ENCODE measurements at regions not wholly inside any gene's neighbourhood (a gene's known extent, or its start where the extent isn't known, plus 50 kb on each side); places are given as distances from the start of the nearest gene placed in this dataset.

GRCh38 chr2:199195927-199196502 lies 261.7 kb downstream of the SATB2 start (continued):
- TF ChIP-seq CDX4 (CRISPR knock-in tag; IDR thresholded peaks at IDR 0.05; ENCODE audit: borderline replicate concordance) (no peak), ZNF396 (CRISPR knock-in tag; IDR thresholded peaks at IDR 0.05; ENCODE audit: borderline replicate concordance) (no peak)

- H3K27me3 Mint-ChIP-seq (ENCODE audit: low read depth), result no peaks in the 10 kb centered on the region
- POLR2A ChIA-PET, result no interaction called here
- H3K9me3 Mint-ChIP-seq, result no peaks in the 10 kb centered on the region
- peaks cover 35% of the 10 kb centered on the region for H3K4me1 Mint-ChIP-seq
- TF ChIP-seq ZNF317 (CRISPR knock-in tag; IDR thresholded peaks at IDR 0.05; ENCODE audit: borderline replicate concordance, low read depth) (no peak), ZNF232 (CRISPR knock-in tag; IDR thresholded peaks at IDR 0.05) (no peak), EMX1 (CRISPR knock-in tag; IDR thresholded peaks at IDR 0.05) (no peak), HMGXB4 (CRISPR knock-in tag; IDR thresholded peaks at IDR 0.05) (no peak), RELA (CRISPR knock-in tag; IDR thresholded peaks at IDR 0.05; ENCODE audit: borderline replicate concordance) (no peak), ATF6 (CRISPR knock-in tag; IDR thresholded peaks at IDR 0.05) (no peak), PREB (CRISPR knock-in tag; IDR thresholded peaks at IDR 0.05; ENCODE audit: borderline replicate concordance) (no peak), JUN (CRISPR knock-in tag; IDR thresholded peaks at IDR 0.05) (no peak), SP1 (CRISPR knock-in tag; conservative IDR thresholded peaks at IDR 0.05) (no peak), CREB1 (CRISPR knock-in tag; IDR thresholded peaks at IDR 0.05) (no peak), ATF1 (CRISPR knock-in tag; IDR thresholded peaks at IDR 0.05) (no peak), FOXP1 (CRISPR knock-in tag; IDR thresholded peaks at IDR 0.05; ENCODE audit: borderline replicate concordance) (no peak)
- H3K4me3 Mint-ChIP-seq, result no peak overlapping the region
- peak; percentile 15; the same call in 1 of the 2 replicates for ATAC-seq
- DNase-seq (ENCODE audit: low spot score), result no peak
- peak overlapping the region; percentile 85 for H3K27ac Mint-ChIP-seq
- no peaks in the 10 kb centered on the region for H3K36me3 Mint-ChIP-seq
- CTCF ChIA-PET, result no interaction called here
Measured at GRCh38 chr2:199191461-199191860, 266.3 kb downstream of the SATB2 start.

GRCh38 chr2:199189229-199189628 lies 268.5 kb downstream of the SATB2 start:
- Mint-ChIP-seq H3K9me3 (no peaks in the 10 kb centered on the region), H3K27ac (no peak overlapping the region), H3K36me3 (no peaks in the 10 kb centered on the region), H3K4me1 (peaks cover 56% of the 10 kb centered on the region), H3K27me3 (ENCODE audit: low read depth) (no peaks in the 10 kb centered on the region), H3K4me3 (no peak overlapping the region)
- ChIA-PET POLR2A (no interaction called here), CTCF (no interaction called here)
- ATAC-seq (no peak), DNase-seq (ENCODE audit: low spot score) (no peak)
- TF ChIP-seq ZNF423 (CRISPR knock-in tag; IDR thresholded peaks at IDR 0.05) (no peak), FOXP4 (CRISPR knock-in tag; IDR thresholded peaks at IDR 0.05) (no peak)

All from WTC11 (cell line).